Endothelial cell of umbilical vein (primary cell): ENCODE measurements at regions not wholly inside any gene's neighbourhood (a gene's known extent, or its start where the extent isn't known, plus 50 kb on each side); places are given as distances from the start of the nearest gene placed in this dataset.

Experiments used
- EZH2 ChIP-seq: IDR thresholded peaks from 2 replicates; pipeline ENCODE4 v1.6.1; 2012; ENCODE audit warnings: borderline replicate concordance, low read depth, mild to moderate bottlenecking, moderate library complexity, low read length, inconsistent platforms; ENCODE audit not compliant: severe bottlenecking
- FOS ChIP-seq: IDR thresholded peaks from 2 replicates; pipeline ENCODE4 v1.6.1; 2011; ENCODE audit warnings: mild to moderate bottlenecking, low read length, moderate library complexity, borderline replicate concordance; ENCODE audit not compliant: insufficient read depth
- GATA2 ChIP-seq: IDR thresholded peaks from 2 replicates; pipeline ENCODE4 v1.7.0; 2011; ENCODE audit warnings: low read depth, mild to moderate bottlenecking, moderate library complexity, mixed read lengths, low read length; ENCODE audit not compliant: insufficient read length, insufficient read depth
- JUN ChIP-seq: IDR thresholded peaks from 2 replicates; pipeline ENCODE4 v1.6.1; 2011; ENCODE audit warnings: borderline replicate concordance, low read depth; ENCODE audit not compliant: insufficient read length, insufficient read depth
- MYC ChIP-seq: IDR thresholded peaks from one replicate; pipeline ENCODE4 v1.6.1; 2011; ENCODE audit warnings: mild to moderate bottlenecking, low read depth, low read length
- POLR2A ChIP-seq: IDR thresholded peaks from 2 replicates; pipeline ENCODE4 v1.6.1; 2012; ENCODE audit warnings: low read depth, mild to moderate bottlenecking, control low read depth, low read length
- POLR2AphosphoS5 ChIP-seq: IDR thresholded peaks from 2 replicates; pipeline ENCODE4 v1.6.1; 2012; ENCODE audit warnings: low read depth, mild to moderate bottlenecking, control low read depth, low read length, moderate library complexity; ENCODE audit not compliant: insufficient read depth
- TF ChIP-seq, protein P1 (sequence below), 2 donors: IDR thresholded peaks; 1 replicate in 1 of 2; 2 replicates in 1 of 2; pipeline ENCODE4 v1.5.1; 2011; ENCODE audit warnings: low read length in 2 of 2, mild to moderate bottlenecking in 2 of 2, moderate library complexity in 2 of 2, control low read depth in 1 of 2, inconsistent platforms in 1 of 2, low read depth in 1 of 2; ENCODE audit not compliant: insufficient read depth in 1 of 2; ENCODE audit errors: extremely low read depth in 1 of 2
- TF ChIP-seq, protein P2 (sequence below): IDR thresholded peaks from 2 replicates; pipeline ENCODE4 v1.6.1; 2011; ENCODE audit not compliant: insufficient read depth, insufficient read length

DNA sequence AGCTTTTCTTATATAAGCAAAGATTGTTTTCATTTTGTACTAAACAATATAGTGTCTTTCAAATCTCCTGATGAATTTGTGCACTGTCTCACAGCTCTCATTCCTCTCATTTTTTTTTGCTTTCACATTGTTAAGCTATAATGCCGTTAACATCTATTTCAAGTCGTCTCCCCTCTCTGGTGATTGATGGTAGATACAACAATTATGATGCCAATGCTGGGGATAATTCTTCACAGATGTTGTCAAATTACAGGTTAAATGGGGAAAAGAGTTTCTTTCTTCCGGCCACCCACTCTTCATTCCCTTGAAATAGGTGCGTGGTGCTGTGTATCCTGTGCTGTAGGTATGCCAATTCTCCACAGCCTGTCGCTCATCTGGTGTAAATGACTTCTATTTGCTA is 1053.7 kb upstream of the ZEB2 start:
- TF ChIP-seq, protein P1, sequence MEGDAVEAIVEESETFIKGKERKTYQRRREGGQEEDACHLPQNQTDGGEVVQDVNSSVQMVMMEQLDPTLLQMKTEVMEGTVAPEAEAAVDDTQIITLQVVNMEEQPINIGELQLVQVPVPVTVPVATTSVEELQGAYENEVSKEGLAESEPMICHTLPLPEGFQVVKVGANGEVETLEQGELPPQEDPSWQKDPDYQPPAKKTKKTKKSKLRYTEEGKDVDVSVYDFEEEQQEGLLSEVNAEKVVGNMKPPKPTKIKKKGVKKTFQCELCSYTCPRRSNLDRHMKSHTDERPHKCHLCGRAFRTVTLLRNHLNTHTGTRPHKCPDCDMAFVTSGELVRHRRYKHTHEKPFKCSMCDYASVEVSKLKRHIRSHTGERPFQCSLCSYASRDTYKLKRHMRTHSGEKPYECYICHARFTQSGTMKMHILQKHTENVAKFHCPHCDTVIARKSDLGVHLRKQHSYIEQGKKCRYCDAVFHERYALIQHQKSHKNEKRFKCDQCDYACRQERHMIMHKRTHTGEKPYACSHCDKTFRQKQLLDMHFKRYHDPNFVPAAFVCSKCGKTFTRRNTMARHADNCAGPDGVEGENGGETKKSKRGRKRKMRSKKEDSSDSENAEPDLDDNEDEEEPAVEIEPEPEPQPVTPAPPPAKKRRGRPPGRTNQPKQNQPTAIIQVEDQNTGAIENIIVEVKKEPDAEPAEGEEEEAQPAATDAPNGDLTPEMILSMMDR (IDR thresholded peaks at IDR 0.05; ENCODE audit: extremely low read depth in 1 of 2, insufficient read depth in 1 of 2, low read depth in 1 of 2, low read length in 2 of 2), result no peak
- TF ChIP-seq POLR2AphosphoS5, result no peak
- no peak for TF ChIP-seq POLR2A
- no peak for TF ChIP-seq MYC
- TF ChIP-seq, protein P2, sequence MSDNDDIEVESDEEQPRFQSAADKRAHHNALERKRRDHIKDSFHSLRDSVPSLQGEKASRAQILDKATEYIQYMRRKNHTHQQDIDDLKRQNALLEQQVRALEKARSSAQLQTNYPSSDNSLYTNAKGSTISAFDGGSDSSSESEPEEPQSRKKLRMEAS, result no peak
- no peak for TF ChIP-seq FOS
- TF ChIP-seq EZH2, result no peak
- no peak for TF ChIP-seq JUN
- no peak for TF ChIP-seq GATA2
